HCT116 (cell line): ENCODE measurements at regions not wholly inside any gene's neighbourhood (a gene's known extent, or its start where the extent isn't known, plus 50 kb on each side); places are given as distances from the start of the nearest gene placed in this dataset.

Experiments used
- ATAC-seq: fragments of 200-7000 bp; cut with Tn5 transposase; 2 replicates; pipeline ENCODE4 v1.9.1; 2020; ENCODE audit warnings: mild to moderate bottlenecking, moderate library complexity
- BruUV-seq: library from RNA; stranded (reverse); fragments of 400-500 nt; replicated peaks from 2 replicates; lab custom pipeline; 2021; lab: Mats Ljungman, UMichigan
- CTCF ChIA-PET: fragments of 300-600 bp; sonication (Branson Sonifier 250); formaldehyde crosslinking; loops from one replicate; lab custom pipeline; 2021; ENCODE audit warnings: antibody characterized with exemption; lab: Charles Lee
- POLR2A ChIA-PET: fragments of 300-600, 350-600 bp; sonication (Branson Sonifier 250); formaldehyde crosslinking; loops from one replicate; lab custom pipeline; 2021; ENCODE audit warnings: antibody characterized with exemption; lab: Charles Lee
- RAD21 ChIA-PET, 2 experiments: fragments of 300-600 bp; sonication (Branson Sonifier 250); formaldehyde crosslinking; loops; one replicate each; lab custom pipeline; 2023; ENCODE audit warnings: low total read pairs in 2 of 2; ENCODE audit not compliant: uncharacterized antibody in 2 of 2, unreplicated experiment in 2 of 2, low non-redundant PET in 1 of 2; lab: Charles Lee
- DNase-seq: peaks from one replicate; pipeline ENCODE4 v3.0.0-alpha.2; 2010; ENCODE audit warnings: low read depth, low spot score
- H2AFZ ChIP-seq: fragments of 200-600 bp; shearing (Covaris generic), sonication (generic); 2 replicates; pipeline ENCODE4 v1.6.1; 2017; ENCODE audit warnings: low read depth, mixed run types, mixed read lengths, antibody characterized with exemption, low read length; ENCODE audit not compliant: poor library complexity, severe bottlenecking
- H3K27ac ChIP-seq: 2 replicates; pipeline ENCODE4 v1.5.1; 2012; ENCODE audit warnings: low read depth, low read length
- H3K27me3 ChIP-seq: fragments of 200-600 bp; sonication (generic); 2 replicates; pipeline ENCODE4 v1.6.1; 2016; ENCODE audit warnings: mixed run types, low read length, mixed read lengths; ENCODE audit not compliant: insufficient read depth
- H3K36me3 ChIP-seq, 2 experiments: fragments of 200-500 bp in 1 of 2; fragments of 200-600 bp in 1 of 2; sonication (Bioruptor generic) in 1 of 2; sonication (generic) in 1 of 2; 2 replicates each; pipeline versions ENCODE4 v1.5.1 to v1.6.1; 2014 to 2016; ENCODE audit warnings: low read length in 2 of 2, inconsistent platforms in 1 of 2, mixed read lengths in 1 of 2, mixed run types in 1 of 2; ENCODE audit not compliant: insufficient read depth in 2 of 2, control insufficient read depth in 1 of 2
- H3K4me1 ChIP-seq, 2 experiments: fragments of 200-600 bp in 1 of 2; sonication (generic) in 1 of 2; 2 replicates each; pipeline versions ENCODE4 v1.5.1 to v1.6.1; 2012 to 2017; ENCODE audit warnings: low read length in 2 of 2, inconsistent platforms in 1 of 2, mild to moderate bottlenecking in 1 of 2, mixed read lengths in 1 of 2, mixed run types in 1 of 2, moderate library complexity in 1 of 2; ENCODE audit not compliant: insufficient read depth in 2 of 2, control insufficient read depth in 1 of 2
- H3K4me2 ChIP-seq: fragments of 200-600 bp; sonication (generic); 2 replicates; pipeline ENCODE4 v1.6.1; 2017; ENCODE audit warnings: mixed run types, low read length, mixed read lengths
- H3K4me3 ChIP-seq, 2 experiments: fragments of 200-600 bp in 1 of 2; sonication (generic) in 1 of 2; replicated peaks in 1 of 2; 2 replicates each; pipeline ENCODE4 v1.5.1; 2011 to 2016; ENCODE audit warnings: low read length in 2 of 2, control low read depth in 1 of 2, low read depth in 1 of 2, mild to moderate bottlenecking in 1 of 2, mixed read lengths in 1 of 2, mixed run types in 1 of 2
- H3K79me2 ChIP-seq: fragments of 200-600 bp; sonication (generic); 2 replicates; pipeline ENCODE4 v1.6.1; 2017; ENCODE audit warnings: mild to moderate bottlenecking, mixed run types, low read length, moderate library complexity, mixed read lengths; ENCODE audit not compliant: insufficient read depth
- H3K9ac ChIP-seq: fragments of 200-600 bp; sonication (generic); 2 replicates; pipeline ENCODE4 v1.6.1; 2016; ENCODE audit warnings: low read length, mixed read lengths
- H3K9me2 ChIP-seq: fragments of 200-600 bp; sonication (generic), shearing (Covaris generic); 2 replicates; pipeline ENCODE4 v1.6.1; 2017; ENCODE audit warnings: mixed run types, mild to moderate bottlenecking, moderate library complexity; ENCODE audit not compliant: insufficient read depth
- H3K9me3 ChIP-seq, 2 experiments: fragments of 200-500 bp in 1 of 2; fragments of 200-600 bp in 1 of 2; sonication (Bioruptor generic) in 1 of 2; sonication (generic) in 1 of 2; 2 replicates each; pipeline ENCODE4 v1.6.1; 2014 to 2017; ENCODE audit warnings: low read length in 2 of 2, mixed read lengths in 2 of 2, inconsistent platforms in 1 of 2, low read depth in 1 of 2, mild to moderate bottlenecking in 1 of 2, mixed run types in 1 of 2, moderate library complexity in 1 of 2; ENCODE audit not compliant: control insufficient read depth in 1 of 2, insufficient read depth in 1 of 2
- H4K20me1 ChIP-seq: fragments of 200-600 bp; sonication (generic), shearing (Covaris generic); 2 replicates; pipeline ENCODE4 v1.6.1; 2017; ENCODE audit warnings: mixed run types, mild to moderate bottlenecking, moderate library complexity; ENCODE audit not compliant: insufficient read depth
- CBX3 ChIP-seq: IDR thresholded peaks from 2 replicates; pipeline ENCODE4 v1.6.1; 2012; ENCODE audit warnings: low read depth
- CEBPB ChIP-seq: IDR thresholded peaks from 2 replicates; pipeline ENCODE4 v1.6.1; 2012; ENCODE audit warnings: low read depth
- EGR1 ChIP-seq: IDR thresholded peaks from 2 replicates; pipeline ENCODE4 v1.6.1; 2012; ENCODE audit warnings: low read depth
- ELF1 ChIP-seq: IDR thresholded peaks from 2 replicates; pipeline ENCODE4 v1.6.1; 2012; ENCODE audit warnings: low read depth, borderline replicate concordance
- EZH2 ChIP-seq: fragments of 200-600 bp; sonication (generic); IDR thresholded peaks from 2 replicates; pipeline ENCODE4 v1.6.1; 2017; ENCODE audit warnings: antibody characterized with exemption, mixed run types
- EZH2phosphoT487 ChIP-seq: fragments of 200-600 bp; IDR thresholded peaks from 2 replicates; pipeline ENCODE4 v1.6.1; 2018; ENCODE audit warnings: antibody characterized with exemption, borderline replicate concordance
- FOSL1 ChIP-seq: IDR thresholded peaks from 2 replicates; pipeline ENCODE4 v1.6.1; 2012; ENCODE audit warnings: low read depth
- JUND ChIP-seq: IDR thresholded peaks from 2 replicates; pipeline ENCODE4 v1.6.1; 2012
- POLR2A ChIP-seq: IDR thresholded peaks from 2 replicates; pipeline ENCODE4 v1.7.0; 2011; ENCODE audit warnings: borderline replicate concordance; ENCODE audit not compliant: insufficient read depth, insufficient read length; ENCODE audit errors: extremely low read depth
- POLR2AphosphoS5 ChIP-seq: IDR thresholded peaks from 2 replicates; pipeline ENCODE4 v1.6.1; 2011; ENCODE audit warnings: mild to moderate bottlenecking, low read depth, low read length, moderate library complexity
- RAD21 ChIP-seq: IDR thresholded peaks from 2 replicates; pipeline ENCODE4 v1.6.1; 2012; ENCODE audit warnings: low read depth, mild to moderate bottlenecking
- SIN3A ChIP-seq: IDR thresholded peaks from 2 replicates; pipeline ENCODE4 v1.6.1; 2012; ENCODE audit warnings: low read depth
- SP1 ChIP-seq: IDR thresholded peaks from 2 replicates; pipeline ENCODE4 v1.6.1; 2012; ENCODE audit warnings: low read depth
- SRF ChIP-seq: IDR thresholded peaks from 2 replicates; pipeline ENCODE4 v1.6.1; 2012; ENCODE audit warnings: low read depth
- TCF7L2 ChIP-seq: IDR thresholded peaks from 2 replicates; pipeline ENCODE4 v1.7.0; 2011; ENCODE audit warnings: borderline replicate concordance, inconsistent platforms; ENCODE audit not compliant: insufficient read depth, insufficient read length; ENCODE audit errors: extremely low read depth
- YY1 ChIP-seq: IDR thresholded peaks from 2 replicates; pipeline ENCODE4 v1.6.1; 2011; ENCODE audit warnings: low read length, low read depth, moderate library complexity, mild to moderate bottlenecking; ENCODE audit not compliant: insufficient replicate concordance; ENCODE audit errors: extremely low read depth
- ZFX ChIP-seq: fragments of 450-650 bp; IDR thresholded peaks from 2 replicates; pipeline ENCODE4 v1.6.1; 2017
- ZNF274 ChIP-seq: fragments of 200-500 bp; sonication (Bioruptor generic); IDR thresholded peaks from 2 replicates; pipeline ENCODE4 v1.6.1; 2014; ENCODE audit warnings: mild to moderate bottlenecking, low read depth, low read length, inconsistent platforms
- intact Hi-C: fragments of 100-400 bp; cut with micrococcal nuclease; formaldehyde crosslinking; loops from 2 replicates; pipeline ENCODE4 v1.10.0; 2022
- TF ChIP-seq, protein P1 (sequence below): IDR thresholded peaks from 2 replicates; pipeline ENCODE4 v1.6.1; 2012
- TF ChIP-seq, protein P2 (sequence below): IDR thresholded peaks from 2 replicates; pipeline ENCODE4 v1.6.1; 2012
- TF ChIP-seq, protein P3 (sequence below): IDR thresholded peaks from 2 replicates; pipeline ENCODE4 v1.6.1; 2012; ENCODE audit warnings: low read depth
- TF ChIP-seq, protein P4 (sequence below), 3 experiments: fragments of 200-600 bp in 1 of 3; sonication (generic) in 1 of 3; IDR thresholded peaks in 2 of 3; conservative IDR thresholded peaks in 1 of 3; 2 replicates each; pipeline ENCODE4 v1.5.1; 2012 to 2017; ENCODE audit warnings: low read depth in 2 of 3, low read length in 2 of 3, antibody characterized with exemption in 1 of 3, borderline replicate concordance in 1 of 3, control low read depth in 1 of 3, mild to moderate bottlenecking in 1 of 3, mixed read lengths in 1 of 3, mixed run types in 1 of 3, moderate library complexity in 1 of 3; ENCODE audit not compliant: insufficient read depth in 1 of 3

DNA sequence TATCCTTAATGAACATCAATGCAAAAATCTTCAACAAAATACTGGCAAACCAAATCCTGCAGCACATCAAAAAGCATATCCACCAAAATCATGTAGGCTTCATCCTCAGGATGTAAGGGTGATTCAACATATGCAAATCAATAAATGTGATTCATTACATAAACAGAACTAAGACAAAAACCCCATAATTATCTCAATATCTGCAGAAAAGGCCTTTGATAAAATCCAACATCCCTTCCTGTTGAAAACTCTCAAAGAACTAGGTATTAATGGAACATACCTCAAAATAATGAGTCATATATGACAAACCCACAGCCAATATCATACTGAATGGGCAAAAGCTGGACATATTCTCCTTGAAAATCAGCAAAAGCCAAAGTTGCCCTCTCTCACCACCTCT lies 54.6 kb upstream of the DEPDC1 start:
- BruUV-seq, result no TSS peak
- H3K79me2 ChIP-seq, result no peaks in the 10 kb centered on the region
- peaks cover 22 to 24% of the 10 kb centered on the region in 2 experiments for H3K4me1 ChIP-seq
- 0 out of 4 replicates have a peak, but pooled peaks cover 0 to 5% of the 10 kb centered on the region in 2 experiments for H3K36me3 ChIP-seq
- no peaks in the 10 kb centered on the region for H4K20me1 ChIP-seq
- H3K27ac ChIP-seq, result peak overlapping the region; percentile 88
- no peaks in the 10 kb centered on the region for H3K27me3 ChIP-seq
- H3K9me2 ChIP-seq, result no peaks in the 10 kb centered on the region
- peaks cover 0 to 6% of the 10 kb centered on the region in 2 experiments; a peak in 1 of 4 replicates for H3K9me3 ChIP-seq
- ATAC-seq (peak; percentile 80), DNase-seq (peak; percentile 67)
- RAD21 ChIA-PET, result no interaction called here
- H3K9ac ChIP-seq, result no peak overlapping the region
- intact Hi-C loops, result no loop called here
- CTCF ChIA-PET, result no interaction called here
- H3K4me2 ChIP-seq, result peak overlapping the region; percentile 50
- POLR2A ChIA-PET, result no interaction called here
- no peak overlapping the region for H3K4me3 ChIP-seq
- no peak overlapping the region for H2AFZ ChIP-seq
- peak; percentile 3; the same call in 1 of the 2 replicates for TF ChIP-seq RAD21
- TF ChIP-seq CEBPB, result peak; percentile 49; the same call in 1 of the 2 replicates
- TF ChIP-seq ZNF274, result no peak
- TF ChIP-seq SRF, result peak; percentile 67; the same call in 1 of the 2 replicates
- no peak for TF ChIP-seq POLR2A
- no peak for TF ChIP-seq ZFX
- no peak for TF ChIP-seq POLR2AphosphoS5
- TF ChIP-seq CBX3, result peak; percentile 73; the same call in 1 of the 2 replicates
- TF ChIP-seq, protein P1, sequence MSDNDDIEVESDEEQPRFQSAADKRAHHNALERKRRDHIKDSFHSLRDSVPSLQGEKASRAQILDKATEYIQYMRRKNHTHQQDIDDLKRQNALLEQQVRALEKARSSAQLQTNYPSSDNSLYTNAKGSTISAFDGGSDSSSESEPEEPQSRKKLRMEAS, result peak; percentile 35; the same call in 1 of the 2 replicates
- no peak for TF ChIP-seq YY1
- no peak for TF ChIP-seq EZH2phosphoT487
- no peak for TF ChIP-seq ELF1
- TF ChIP-seq TCF7L2, result peak; percentile 90
- TF ChIP-seq SIN3A, result peak; percentile 73; the same call in 1 of the 2 replicates
- no peak for TF ChIP-seq EZH2
- TF ChIP-seq, protein P2, sequence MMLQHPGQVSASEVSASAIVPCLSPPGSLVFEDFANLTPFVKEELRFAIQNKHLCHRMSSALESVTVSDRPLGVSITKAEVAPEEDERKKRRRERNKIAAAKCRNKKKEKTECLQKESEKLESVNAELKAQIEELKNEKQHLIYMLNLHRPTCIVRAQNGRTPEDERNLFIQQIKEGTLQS, result peak; percentile 10; the same call in 1 of the 2 replicates
- TF ChIP-seq, protein P3, sequence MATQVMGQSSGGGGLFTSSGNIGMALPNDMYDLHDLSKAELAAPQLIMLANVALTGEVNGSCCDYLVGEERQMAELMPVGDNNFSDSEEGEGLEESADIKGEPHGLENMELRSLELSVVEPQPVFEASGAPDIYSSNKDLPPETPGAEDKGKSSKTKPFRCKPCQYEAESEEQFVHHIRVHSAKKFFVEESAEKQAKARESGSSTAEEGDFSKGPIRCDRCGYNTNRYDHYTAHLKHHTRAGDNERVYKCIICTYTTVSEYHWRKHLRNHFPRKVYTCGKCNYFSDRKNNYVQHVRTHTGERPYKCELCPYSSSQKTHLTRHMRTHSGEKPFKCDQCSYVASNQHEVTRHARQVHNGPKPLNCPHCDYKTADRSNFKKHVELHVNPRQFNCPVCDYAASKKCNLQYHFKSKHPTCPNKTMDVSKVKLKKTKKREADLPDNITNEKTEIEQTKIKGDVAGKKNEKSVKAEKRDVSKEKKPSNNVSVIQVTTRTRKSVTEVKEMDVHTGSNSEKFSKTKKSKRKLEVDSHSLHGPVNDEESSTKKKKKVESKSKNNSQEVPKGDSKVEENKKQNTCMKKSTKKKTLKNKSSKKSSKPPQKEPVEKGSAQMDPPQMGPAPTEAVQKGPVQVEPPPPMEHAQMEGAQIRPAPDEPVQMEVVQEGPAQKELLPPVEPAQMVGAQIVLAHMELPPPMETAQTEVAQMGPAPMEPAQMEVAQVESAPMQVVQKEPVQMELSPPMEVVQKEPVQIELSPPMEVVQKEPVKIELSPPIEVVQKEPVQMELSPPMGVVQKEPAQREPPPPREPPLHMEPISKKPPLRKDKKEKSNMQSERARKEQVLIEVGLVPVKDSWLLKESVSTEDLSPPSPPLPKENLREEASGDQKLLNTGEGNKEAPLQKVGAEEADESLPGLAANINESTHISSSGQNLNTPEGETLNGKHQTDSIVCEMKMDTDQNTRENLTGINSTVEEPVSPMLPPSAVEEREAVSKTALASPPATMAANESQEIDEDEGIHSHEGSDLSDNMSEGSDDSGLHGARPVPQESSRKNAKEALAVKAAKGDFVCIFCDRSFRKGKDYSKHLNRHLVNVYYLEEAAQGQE, result no peak
- peak; percentile 84 for TF ChIP-seq SP1
- TF ChIP-seq, protein P4, sequence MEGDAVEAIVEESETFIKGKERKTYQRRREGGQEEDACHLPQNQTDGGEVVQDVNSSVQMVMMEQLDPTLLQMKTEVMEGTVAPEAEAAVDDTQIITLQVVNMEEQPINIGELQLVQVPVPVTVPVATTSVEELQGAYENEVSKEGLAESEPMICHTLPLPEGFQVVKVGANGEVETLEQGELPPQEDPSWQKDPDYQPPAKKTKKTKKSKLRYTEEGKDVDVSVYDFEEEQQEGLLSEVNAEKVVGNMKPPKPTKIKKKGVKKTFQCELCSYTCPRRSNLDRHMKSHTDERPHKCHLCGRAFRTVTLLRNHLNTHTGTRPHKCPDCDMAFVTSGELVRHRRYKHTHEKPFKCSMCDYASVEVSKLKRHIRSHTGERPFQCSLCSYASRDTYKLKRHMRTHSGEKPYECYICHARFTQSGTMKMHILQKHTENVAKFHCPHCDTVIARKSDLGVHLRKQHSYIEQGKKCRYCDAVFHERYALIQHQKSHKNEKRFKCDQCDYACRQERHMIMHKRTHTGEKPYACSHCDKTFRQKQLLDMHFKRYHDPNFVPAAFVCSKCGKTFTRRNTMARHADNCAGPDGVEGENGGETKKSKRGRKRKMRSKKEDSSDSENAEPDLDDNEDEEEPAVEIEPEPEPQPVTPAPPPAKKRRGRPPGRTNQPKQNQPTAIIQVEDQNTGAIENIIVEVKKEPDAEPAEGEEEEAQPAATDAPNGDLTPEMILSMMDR (IDR thresholded peaks at IDR 0.05 in 2 of 3, conservative IDR thresholded peaks at IDR 0.05 in 1 of 3; ENCODE audit: borderline replicate concordance in 1 of 3, insufficient read depth in 1 of 3, low read depth in 2 of 3, low read length in 2 of 3), result no peak
- no peak for TF ChIP-seq EGR1
- TF ChIP-seq FOSL1, result peak; percentile 95
- TF ChIP-seq JUND, result peak; percentile 94
